H9 (cell line): ENCODE measurements at regions not wholly inside any gene's neighbourhood (a gene's known extent, or its start where the extent isn't known, plus 50 kb on each side); places are given as distances from the start of the nearest gene placed in this dataset.
"Not testable (repeated sequence)": the region's sequence is repeated elsewhere in the genome, so short reads cannot be mapped to it uniquely, and the experiment has no call there.

Source experiments
- DNase-seq: peaks from one replicate; pipeline ENCODE4 v3.0.0-alpha.2; 2017
- H2AFZ ChIP-seq: one replicate; pipeline ENCODE4 v1.6.1; 2013; ENCODE audit warnings: mild to moderate bottlenecking, low read length, control low read depth, moderate library complexity
- H2AK5ac ChIP-seq: 2 replicates; pipeline ENCODE4 v1.6.1; 2013; ENCODE audit warnings: low read length, control low read depth, mixed read lengths; ENCODE audit not compliant: insufficient read length
- H2BK120ac ChIP-seq: one replicate; pipeline ENCODE4 v1.6.1; 2013; ENCODE audit warnings: low read depth, mild to moderate bottlenecking, low read length, control low read depth, inconsistent platforms; ENCODE audit not compliant: poor library complexity, severe bottlenecking
- H2BK12ac ChIP-seq: 2 replicates; pipeline ENCODE4 v1.6.1; 2013; ENCODE audit warnings: low read length, control low read depth, mixed read lengths, low read depth; ENCODE audit not compliant: insufficient read length
- H2BK15ac ChIP-seq: 2 replicates; pipeline ENCODE4 v1.6.1; 2013; ENCODE audit warnings: low read depth, low read length, control low read depth
- H2BK20ac ChIP-seq: one replicate; pipeline ENCODE4 v1.6.1; 2013; ENCODE audit warnings: low read depth, mild to moderate bottlenecking, low read length, control low read depth, inconsistent platforms; ENCODE audit not compliant: poor library complexity, severe bottlenecking
- H2BK5ac ChIP-seq: 2 replicates; pipeline ENCODE4 v1.6.1; 2013; ENCODE audit warnings: low read length, control low read depth, mixed read lengths; ENCODE audit not compliant: insufficient read length
- H3K14ac ChIP-seq: 2 replicates; pipeline ENCODE4 v1.6.1; 2013; ENCODE audit warnings: low read length, control low read depth; ENCODE audit not compliant: insufficient read depth
- H3K18ac ChIP-seq: 2 replicates; pipeline ENCODE4 v1.6.1; 2013; ENCODE audit warnings: low read depth, mild to moderate bottlenecking, mixed read lengths, low read length, control low read depth; ENCODE audit not compliant: insufficient read length
- H3K23ac ChIP-seq: 2 replicates; pipeline ENCODE4 v1.6.1; 2013; ENCODE audit warnings: low read length, control low read depth, mixed read lengths, low read depth; ENCODE audit not compliant: insufficient read length
- H3K23me2 ChIP-seq: 2 replicates; pipeline ENCODE4 v1.6.1; 2013; ENCODE audit warnings: low read depth, mild to moderate bottlenecking, mixed read lengths, low read length, control low read depth; ENCODE audit not compliant: insufficient read length, poor library complexity, severe bottlenecking
- H3K27ac ChIP-seq: 2 replicates; pipeline ENCODE4 v1.5.1; 2013; ENCODE audit warnings: low read length, control low read depth, mixed read lengths, low read depth; ENCODE audit not compliant: insufficient read length
- H3K27me3 ChIP-seq: 2 replicates; pipeline ENCODE4 v1.6.1; 2013; ENCODE audit warnings: low read length, control low read depth, inconsistent platforms; ENCODE audit not compliant: insufficient read depth
- H3K4ac ChIP-seq: 2 replicates; pipeline ENCODE4 v1.6.1; 2013; ENCODE audit warnings: low read depth, mild to moderate bottlenecking, control low read depth, inconsistent platforms, low read length, moderate library complexity
- H3K4me1 ChIP-seq: 2 replicates; pipeline ENCODE4 v1.6.1; 2013; ENCODE audit warnings: low read length, control low read depth, inconsistent platforms; ENCODE audit not compliant: insufficient read depth
- H3K4me2 ChIP-seq: 2 replicates; pipeline ENCODE4 v1.6.1; 2013; ENCODE audit warnings: low read length, control low read depth, mixed read lengths; ENCODE audit not compliant: insufficient read length, insufficient read depth
- H3K56ac ChIP-seq: 2 replicates; pipeline ENCODE4 v1.6.1; 2013; ENCODE audit warnings: low read depth, mild to moderate bottlenecking, mixed read lengths, low read length, control low read depth; ENCODE audit not compliant: insufficient read length
- H3K79me1 ChIP-seq: 2 replicates; pipeline ENCODE4 v1.6.1; 2013; ENCODE audit warnings: low read depth, mild to moderate bottlenecking, moderate library complexity, low read length, control low read depth, inconsistent platforms; ENCODE audit not compliant: insufficient read depth, poor library complexity, severe bottlenecking
- H3K79me2 ChIP-seq: 2 replicates; pipeline ENCODE4 v1.6.1; 2013; ENCODE audit warnings: low read length, control low read depth, inconsistent platforms; ENCODE audit not compliant: insufficient read depth
- H3K9ac ChIP-seq: 2 replicates; pipeline ENCODE4 v1.6.1; 2013; ENCODE audit warnings: low read length, control low read depth, mixed read lengths; ENCODE audit not compliant: insufficient read length; ENCODE audit errors: extremely low read depth
- H3K9me3 ChIP-seq: one replicate; pipeline ENCODE4 v1.6.1; 2013; ENCODE audit warnings: low read depth, low read length, inconsistent platforms; ENCODE audit not compliant: control insufficient read depth
- H3T11ph ChIP-seq: one replicate; pipeline ENCODE4 v1.6.1; 2013; ENCODE audit warnings: mild to moderate bottlenecking, low read length, control low read depth, inconsistent platforms
- H4K20me1 ChIP-seq: one replicate; pipeline ENCODE4 v1.6.1; 2013; ENCODE audit not compliant: control insufficient read depth, insufficient read length, insufficient read depth
- H4K5ac ChIP-seq: 2 replicates; pipeline ENCODE4 v1.6.1; 2013; ENCODE audit warnings: low read depth, mild to moderate bottlenecking, mixed read lengths, low read length, control low read depth; ENCODE audit not compliant: insufficient read length
- H4K8ac ChIP-seq: replicated peaks from 2 replicates; pipeline ENCODE4 v1.6.1; 2013; ENCODE audit warnings: low read length, control low read depth, mixed read lengths, low read depth; ENCODE audit not compliant: insufficient read length
- H4K91ac ChIP-seq: 2 replicates; pipeline ENCODE4 v1.6.1; 2013; ENCODE audit warnings: low read depth, mild to moderate bottlenecking, moderate library complexity, mixed read lengths, low read length, control low read depth; ENCODE audit not compliant: insufficient read length
- H3K27ac Mint-ChIP-seq, 3 experiments: 2 replicates in 2 of 3; 3 replicates in 1 of 3; pipeline ENCODE4 v1.8.0; 2020 to 2021; ENCODE audit warnings: mixed read lengths in 3 of 3, mild to moderate bottlenecking in 1 of 3, moderate library complexity in 1 of 3
- H3K27me3 Mint-ChIP-seq: 2 replicates; pipeline ENCODE4 v1.8.0; 2021; ENCODE audit warnings: low read depth, mild to moderate bottlenecking, moderate library complexity, mixed read lengths
- H3K36me3 Mint-ChIP-seq, 3 experiments: 2 replicates in 2 of 3; 3 replicates in 1 of 3; pipeline ENCODE4 v1.8.0; 2020 to 2021; ENCODE audit warnings: low read depth in 3 of 3, mixed read lengths in 3 of 3; ENCODE audit not compliant: insufficient read depth in 1 of 3
- H3K4me1 Mint-ChIP-seq, 2 experiments: 2 replicates each; pipeline ENCODE4 v1.8.0; 2020; ENCODE audit warnings: mixed read lengths in 2 of 2
- H3K4me3 Mint-ChIP-seq, 2 experiments: 2 replicates in 1 of 2; 3 replicates in 1 of 2; pipeline ENCODE4 v1.8.0; 2020 to 2021; ENCODE audit warnings: mild to moderate bottlenecking in 2 of 2, mixed read lengths in 2 of 2, moderate library complexity in 1 of 2
- H3K9me3 Mint-ChIP-seq, 2 experiments: 2 replicates in 1 of 2; 3 replicates in 1 of 2; pipeline ENCODE4 v1.8.0; 2020; ENCODE audit warnings: mild to moderate bottlenecking in 2 of 2, mixed read lengths in 2 of 2, moderate library complexity in 1 of 2
- WGBS: extraction: QIAGEN DNeasy Blood & Tissue Kit; methylation state at CpG from one replicate; pipeline ENCODE4 v1.1.7; 2013; ENCODE audit warnings: missing lambda C conversion rate, low lambda C conversion rate, mixed read lengths; ENCODE audit not compliant: insufficient read length; ENCODE audit errors: extremely low coverage; 5-methylcytosine and 5-hydroxymethylcytosine counted together

DNA sequence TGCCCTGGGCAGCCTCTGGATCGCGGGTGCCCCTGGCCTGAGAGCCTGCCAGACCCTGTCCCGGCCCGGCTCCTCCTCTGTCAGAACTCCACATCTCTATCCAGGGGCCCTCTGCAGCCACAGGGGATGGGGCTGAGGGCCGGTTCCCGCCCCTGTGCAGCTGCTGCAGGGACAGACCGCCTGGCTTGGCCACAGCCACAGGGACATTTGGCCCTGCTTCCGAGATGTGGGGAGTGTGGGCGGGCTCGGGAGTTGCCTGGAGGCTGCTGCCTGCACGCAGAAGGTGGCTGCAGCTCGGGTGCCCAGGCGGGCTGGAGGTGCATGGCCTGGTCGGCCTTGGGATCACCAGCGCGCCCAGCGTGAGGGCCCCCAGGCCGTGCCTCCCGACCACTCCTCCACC is 3365.4 kb upstream of the OR11H1 start:
- H2AFZ ChIP-seq, H3K4me1 ChIP-seq, H4K91ac ChIP-seq, H3T11ph ChIP-seq, H3K36me3 Mint-ChIP-seq, H3K23me2 ChIP-seq, H3K18ac ChIP-seq, H3K27ac Mint-ChIP-seq, H3K9me3 Mint-ChIP-seq, H3K23ac ChIP-seq, H3K56ac ChIP-seq, H2BK20ac ChIP-seq, H3K4me2 ChIP-seq, H2AK5ac ChIP-seq, H3K9me3 ChIP-seq, H2BK120ac ChIP-seq, H4K8ac ChIP-seq, H3K9ac ChIP-seq, H3K27ac ChIP-seq, H3K27me3 ChIP-seq, H3K4me3 Mint-ChIP-seq, H3K79me2 ChIP-seq, H4K5ac ChIP-seq, H3K4ac ChIP-seq, H3K27me3 Mint-ChIP-seq, H2BK5ac ChIP-seq, DNase-seq, H2BK15ac ChIP-seq, H4K20me1 ChIP-seq, H3K79me1 ChIP-seq, H3K4me1 Mint-ChIP-seq, H2BK12ac ChIP-seq, H3K14ac ChIP-seq: not testable (repeated sequence)
- WGBS, result no CpG with 5 or more reads among the region's 19 CpGs

- not testable (repeated sequence) for H3K4me2 ChIP-seq, H3K9ac ChIP-seq, H2BK12ac ChIP-seq, H3K14ac ChIP-seq, H2AFZ ChIP-seq, H3K27ac Mint-ChIP-seq, H4K91ac ChIP-seq, H3K27me3 ChIP-seq, H2BK120ac ChIP-seq, H3K56ac ChIP-seq, H3K4me3 Mint-ChIP-seq, H3K9me3 ChIP-seq, H3K27ac ChIP-seq, H4K5ac ChIP-seq, DNase-seq, H3K4ac ChIP-seq, H3K79me2 ChIP-seq, H3K27me3 Mint-ChIP-seq, H4K20me1 ChIP-seq, H4K8ac ChIP-seq, H2BK5ac ChIP-seq, H3K4me1 ChIP-seq, H3K18ac ChIP-seq, H2AK5ac ChIP-seq, H2BK15ac ChIP-seq, H3K23me2 ChIP-seq, H3K79me1 ChIP-seq, H3K36me3 Mint-ChIP-seq, H3K4me1 Mint-ChIP-seq, H3T11ph ChIP-seq, H3K23ac ChIP-seq, H2BK20ac ChIP-seq
- WGBS, result no CpG with 5 or more reads among the region's 14 CpGs
- H3K9me3 Mint-ChIP-seq, result peaks cover 13 to 14% of the 10 kb centered on the region in 2 experiments
Observed at GRCh38 chr22:12166525-12166924, 3361.5 kb upstream of the OR11H1 start.
